HUDEP-2 (cell line): ENCODE measurements at regions not wholly inside any gene's neighbourhood (a gene's known extent, or its start where the extent isn't known, plus 50 kb on each side); places are given as distances from the start of the nearest gene placed in this dataset.

Experiments used
- DNase-seq, 76 experiments: peaks; one replicate each; lab custom pipeline; 2025; ENCODE audit not compliant: unreplicated experiment in 76 of 76; lab: John Stamatoyannopoulos, UW

DNA sequence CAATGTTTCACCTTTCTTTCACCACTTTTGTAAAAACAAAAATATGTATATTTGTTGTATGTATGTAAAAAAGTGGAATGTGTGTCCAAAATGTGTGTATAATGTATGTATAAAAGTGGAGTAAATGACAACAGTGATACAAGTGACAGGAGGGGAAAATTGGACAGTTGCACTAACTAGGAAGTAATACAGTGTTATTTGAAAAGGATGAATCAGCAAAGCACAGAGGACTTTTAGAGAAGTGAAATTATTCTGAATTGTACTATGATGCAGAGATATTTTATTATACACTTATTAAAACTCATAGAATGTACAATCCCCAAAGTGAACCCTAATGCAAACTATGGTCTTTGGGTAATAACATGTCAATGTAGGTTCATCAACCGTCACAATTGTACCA lies 331.3 kb upstream of the CNTNAP5 start:
- no peak for DNase-seq

GRCh38 chr2:123695426-123695825 lies 329.7 kb upstream of the CNTNAP5 start:
- peak in 1 of 76 experiments; percentile 7 for DNase-seq

DNA sequence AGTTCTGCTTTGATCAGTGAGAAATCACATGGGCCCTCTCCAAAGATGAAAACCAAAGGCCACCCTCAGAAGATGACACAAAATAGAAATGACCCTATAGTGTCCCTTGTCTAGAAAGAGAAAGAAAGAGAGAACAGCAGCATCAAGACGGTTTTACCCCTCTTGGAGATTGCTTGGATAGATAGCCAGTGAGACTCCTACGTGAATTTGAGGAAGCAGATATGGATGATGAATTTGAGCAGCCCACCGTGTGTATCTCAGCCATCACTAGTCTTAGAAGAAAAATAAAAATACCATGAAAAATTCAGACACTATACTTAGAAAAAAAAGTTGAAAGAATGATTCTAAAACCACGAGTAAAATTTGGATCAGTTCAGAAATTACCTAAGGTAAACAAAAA lies 329.1 kb upstream of the CNTNAP5 start:
- peak in 1 of 76 experiments; percentile 2 for DNase-seq

GRCh38 chr2:123696799-123697410 lies 328.2 kb upstream of the CNTNAP5 start:
- DNase-seq, result peak in 40 of 76 experiments; percentile 1 to 86 (median 46)

- no peak for DNase-seq
Measured at GRCh38 chr2:123715467-123715982, 309.6 kb upstream of the CNTNAP5 start.

DNA sequence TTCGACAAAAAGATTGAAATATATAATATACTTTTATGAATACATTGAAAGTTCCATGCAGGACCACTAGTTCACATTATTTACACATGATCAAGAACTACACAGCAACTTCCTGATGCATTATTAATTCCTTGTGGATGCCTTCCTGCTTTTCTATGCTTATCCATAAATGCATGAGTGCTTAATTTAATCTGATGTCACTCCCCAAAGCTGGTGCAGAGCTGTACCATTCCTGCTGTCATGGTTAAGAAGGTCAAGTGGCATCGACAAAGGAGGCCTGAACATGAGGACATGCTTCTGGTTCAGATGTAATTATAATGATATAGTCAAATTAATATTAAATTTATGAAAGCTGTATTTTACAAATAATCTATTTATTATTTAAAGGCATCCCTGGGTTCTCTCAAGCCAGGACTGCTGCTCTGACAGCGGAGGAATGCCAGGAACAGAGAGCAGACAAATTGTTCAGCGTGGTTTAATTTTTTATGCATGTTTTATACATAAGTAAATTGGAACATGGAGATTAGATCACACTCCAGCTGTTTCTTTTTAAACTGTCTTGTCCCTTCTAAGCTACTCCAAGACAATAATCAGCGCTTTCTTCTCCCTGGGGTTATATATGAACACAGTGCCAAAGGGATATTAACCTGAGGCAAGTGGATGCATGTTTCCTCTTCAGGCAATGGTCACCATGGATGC lies 307.3 kb upstream of the CNTNAP5 start:
- no peak for DNase-seq

- DNase-seq, result no peak
Measured at GRCh38 chr2:123720760-123721159, 304.3 kb upstream of the CNTNAP5 start.

DNA sequence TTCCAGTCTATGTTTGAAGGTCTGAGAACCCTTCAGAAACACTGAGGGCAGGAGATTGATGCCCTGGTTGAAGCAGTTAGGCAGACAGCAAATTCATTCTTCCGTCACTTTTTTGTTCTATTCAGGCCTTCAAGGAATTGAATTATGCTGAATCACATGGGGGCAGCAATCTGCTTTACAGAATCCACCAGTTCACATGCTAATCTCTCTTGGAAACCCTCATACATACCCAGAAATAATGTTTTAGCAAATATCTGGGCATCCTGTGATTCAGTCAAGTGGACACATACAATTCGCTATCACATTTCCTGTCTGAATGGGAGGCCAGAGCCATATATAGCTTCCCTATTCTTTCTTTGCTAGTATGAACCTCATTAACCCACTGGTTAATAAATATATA lies 301.4 kb upstream of the CNTNAP5 start:
- DNase-seq, result peak in 1 of 76 experiments; percentile 8

DNA sequence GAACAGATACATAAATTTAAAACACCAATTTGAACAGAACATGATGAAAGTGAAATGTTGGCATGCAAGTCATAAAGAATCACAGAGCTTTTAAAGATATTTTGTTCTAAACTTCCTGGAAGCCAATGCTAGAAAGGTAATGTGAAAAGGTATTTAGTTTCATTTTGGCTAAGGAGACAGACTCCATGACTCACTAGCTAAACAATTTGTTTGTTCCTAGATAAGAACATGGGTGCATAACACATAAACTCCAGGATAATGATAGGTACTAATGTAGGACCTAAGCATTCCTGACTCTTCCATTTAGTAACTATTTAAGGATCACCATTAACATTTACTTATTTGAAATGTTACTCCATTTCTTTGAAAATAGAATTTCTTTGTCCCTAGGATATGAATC lies 292.5 kb upstream of the CNTNAP5 start:
- DNase-seq, result no peak

DNA sequence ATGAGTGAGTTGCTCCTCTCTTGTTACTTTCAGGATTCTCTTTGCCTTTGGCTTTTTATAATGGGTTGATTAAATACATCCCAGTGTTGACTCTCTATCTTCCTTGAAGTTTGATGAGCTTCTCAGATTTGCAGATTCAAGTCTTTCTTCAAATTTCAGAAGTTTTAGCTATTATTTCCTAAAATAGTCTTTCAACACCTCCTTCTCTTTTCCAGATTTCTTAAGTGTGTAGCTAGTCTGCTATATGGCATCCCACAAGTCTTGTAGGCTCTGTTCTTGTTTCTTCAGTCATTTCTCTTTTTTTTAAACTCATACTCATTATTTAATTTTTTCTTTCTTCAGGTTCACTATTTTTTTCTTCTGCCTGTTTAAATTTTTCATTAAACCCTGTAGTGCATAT lies 287.7 kb upstream of the CNTNAP5 start:
- no peak for DNase-seq

DNA sequence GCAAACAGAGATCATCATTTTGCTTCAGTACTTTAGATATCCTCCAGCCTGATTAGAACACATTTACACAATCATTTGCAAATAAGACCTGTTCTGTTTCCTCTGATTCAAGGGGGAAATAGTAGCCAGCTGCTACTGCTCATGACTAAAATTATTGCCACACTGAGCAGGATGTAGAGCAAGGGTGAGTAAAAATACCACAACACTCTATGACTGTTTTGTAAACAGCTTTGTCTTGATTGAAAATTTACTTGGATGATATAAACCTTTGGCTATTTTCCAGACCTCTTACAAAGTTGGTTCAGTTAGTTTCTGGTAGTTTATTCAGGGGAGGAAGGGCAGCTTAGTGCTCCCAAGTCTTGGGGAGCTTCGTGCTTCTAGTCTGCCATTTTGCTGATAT lies 286.4 kb upstream of the CNTNAP5 start:
- DNase-seq, result no peak

DNA sequence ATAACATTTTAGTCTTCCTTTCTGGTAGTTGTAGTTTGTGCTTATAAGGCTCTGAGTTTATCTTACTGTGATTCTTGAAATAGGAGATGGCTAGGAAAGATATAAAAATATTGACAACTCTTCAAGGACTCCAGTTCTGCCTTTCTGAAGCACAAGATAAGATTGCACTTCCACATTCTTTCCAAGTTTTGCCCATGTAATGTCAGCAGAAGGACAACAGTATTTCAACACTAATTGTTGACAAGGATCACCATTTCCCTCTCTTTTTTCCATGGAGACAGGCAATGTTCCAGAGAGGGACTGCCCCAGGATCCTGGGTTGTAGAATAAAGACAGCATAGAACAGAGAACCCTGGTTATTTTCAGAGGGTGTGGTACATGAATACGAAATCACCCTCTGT lies 279.1 kb upstream of the CNTNAP5 start:
- no peak for DNase-seq

- DNase-seq, result no peak
Measured at GRCh38 chr2:123747326-123747725, 277.8 kb upstream of the CNTNAP5 start.

DNA sequence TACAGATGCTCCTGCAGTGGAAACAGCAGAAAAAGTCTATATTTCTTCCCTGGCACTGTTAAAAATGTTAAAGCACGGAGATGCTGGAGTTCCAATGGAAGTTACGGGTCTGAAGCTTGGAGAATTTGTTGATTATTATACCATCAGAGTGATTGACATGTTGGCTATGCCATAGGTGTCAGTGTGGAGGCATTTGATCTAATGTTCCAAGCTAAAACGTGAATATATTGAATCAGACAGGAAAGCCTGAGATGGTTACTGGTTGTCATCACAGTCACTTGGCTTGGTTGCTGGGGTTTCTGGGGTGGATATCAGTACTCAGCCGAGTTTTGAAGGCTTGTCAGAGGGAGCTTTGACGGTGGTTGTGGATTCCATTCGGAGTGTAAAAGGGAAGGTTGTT lies 262.9 kb upstream of the CNTNAP5 start:
- DNase-seq, result no peak

GRCh38 chr2:123768233-123768632 lies 256.9 kb upstream of the CNTNAP5 start:
- DNase-seq, result no peak

DNA sequence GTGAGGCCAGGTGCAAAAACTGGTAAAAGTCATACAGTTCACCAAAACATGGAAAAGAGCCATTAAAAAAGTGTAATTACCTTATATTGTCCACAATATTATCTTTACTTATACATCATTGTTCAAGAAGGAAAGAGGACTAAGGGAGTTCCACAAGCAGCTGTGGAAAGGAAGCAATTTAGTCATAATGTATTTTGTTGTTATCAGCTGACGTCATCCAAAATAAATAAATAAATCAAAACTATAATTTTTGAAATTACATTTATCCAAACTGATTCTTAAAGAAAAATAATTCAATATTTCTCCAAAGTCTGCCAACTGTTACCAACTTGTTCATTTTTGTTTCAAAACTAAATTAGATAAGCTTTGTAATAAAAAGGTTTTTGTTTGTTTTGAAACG lies 256.1 kb upstream of the CNTNAP5 start:
- DNase-seq, result no peak

DNA sequence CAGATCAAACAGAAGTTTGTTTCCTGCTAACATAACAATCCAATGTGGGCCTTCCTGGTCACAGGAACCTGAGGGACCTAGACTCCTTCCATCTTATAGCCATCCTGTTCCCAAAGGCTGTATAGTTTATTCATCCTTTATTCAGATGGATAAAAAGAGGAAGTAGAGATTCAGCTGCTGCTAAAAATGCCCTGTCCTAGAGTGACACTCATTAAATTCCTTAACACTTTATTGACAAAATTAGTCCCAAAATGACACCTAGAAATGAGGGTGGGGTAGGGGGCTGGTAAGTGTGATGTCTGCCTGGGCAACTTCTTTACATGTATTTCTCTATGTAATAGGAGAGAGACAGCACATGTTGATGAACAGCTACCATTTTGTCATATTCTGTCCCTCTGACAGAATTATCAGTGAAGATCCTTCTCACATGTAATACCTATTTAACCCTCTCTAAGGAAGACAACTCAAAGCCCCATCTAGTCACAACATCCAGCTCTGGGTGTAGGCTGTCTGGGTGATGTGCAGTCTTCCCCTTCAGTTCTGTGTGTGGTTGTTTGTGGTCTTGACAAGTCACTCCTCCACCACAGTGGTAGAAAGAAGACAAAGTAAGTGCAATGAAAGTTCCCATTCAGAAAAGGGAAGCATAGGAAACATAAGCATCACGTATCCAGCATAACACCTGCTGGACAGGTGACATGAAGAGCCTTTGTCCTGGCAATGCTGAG lies 253.9 kb upstream of the CNTNAP5 start:
- DNase-seq, result no peak

- no peak for DNase-seq
Measured at GRCh38 chr2:123771928-123772632, 253.0 kb upstream of the CNTNAP5 start.

GRCh38 chr2:123777116-123777515 lies 248.0 kb upstream of the CNTNAP5 start:
- DNase-seq, result no peak

DNA sequence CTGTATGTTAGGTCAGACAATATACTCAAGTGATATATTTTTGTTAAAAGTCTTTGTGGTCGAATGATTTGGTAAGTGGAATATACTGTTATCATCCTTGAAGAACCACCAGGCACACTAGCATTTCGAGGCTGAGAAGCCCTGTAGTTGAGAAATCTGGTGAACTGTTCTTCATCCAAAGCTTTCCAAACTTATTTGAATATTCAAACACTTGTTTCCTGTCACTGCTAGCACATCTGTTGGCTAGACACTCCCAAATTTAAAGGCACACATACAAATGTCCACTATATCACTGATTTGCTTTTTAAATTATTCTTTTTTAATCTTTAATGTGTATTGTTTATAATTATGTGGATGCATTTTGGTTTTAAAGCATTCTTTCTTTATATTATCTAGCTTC lies 241.9 kb upstream of the CNTNAP5 start:
- DNase-seq, result no peak

- no peak for DNase-seq
Measured at GRCh38 chr2:123785332-123785731, 239.8 kb upstream of the CNTNAP5 start.
